OCI-LY1 (cell line): ENCODE measurements at regions not wholly inside any gene's neighbourhood (a gene's known extent, or its start where the extent isn't known, plus 50 kb on each side); places are given as distances from the start of the nearest gene placed in this dataset.

ENCODE experiments used
- H2AFZ ChIP-seq: fragments of 200-600 bp; sonication (generic), shearing (Covaris generic); 2 replicates; pipeline ENCODE4 v1.6.0; 2014; ENCODE audit warnings: antibody characterized with exemption, mild to moderate bottlenecking, low read length
- H3F3A ChIP-seq: fragments of 200-600 bp; sonication (generic), shearing (Covaris generic); 2 replicates; pipeline ENCODE4 v1.6.0; 2014; ENCODE audit warnings: mild to moderate bottlenecking, antibody characterized with exemption, low read length, moderate library complexity; ENCODE audit not compliant: insufficient read depth
- H3K27ac ChIP-seq: fragments of 200-600 bp; sonication (generic); 2 replicates; pipeline ENCODE4 v1.5.1; 2014; ENCODE audit warnings: low read length, mixed run types, mild to moderate bottlenecking, low read depth; ENCODE audit not compliant: poor library complexity, severe bottlenecking
- H3K27me3 ChIP-seq: fragments of 200-600 bp; sonication (generic); 2 replicates; pipeline ENCODE4 v1.6.0; 2014; ENCODE audit warnings: antibody characterized with exemption, mild to moderate bottlenecking, low read length, moderate library complexity; ENCODE audit not compliant: insufficient read depth
- H3K36me3 ChIP-seq: fragments of 200-600 bp; sonication (generic); 2 replicates; pipeline ENCODE4 v1.6.1; 2014; ENCODE audit warnings: mild to moderate bottlenecking, antibody characterized with exemption, low read length, moderate library complexity, mixed read lengths; ENCODE audit not compliant: insufficient read depth
- H3K4me1 ChIP-seq: fragments of 200-600 bp; sonication (generic); 2 replicates; pipeline ENCODE4 v1.5.1; 2014; ENCODE audit warnings: mild to moderate bottlenecking, low read length, moderate library complexity; ENCODE audit not compliant: insufficient read depth, severe bottlenecking
- H3K4me2 ChIP-seq: fragments of 200-600 bp; sonication (generic), shearing (Covaris generic); 2 replicates; pipeline ENCODE4 v1.6.1; 2014; ENCODE audit warnings: low read length
- H3K4me3 ChIP-seq: fragments of 200-600 bp; sonication (generic); 2 replicates; pipeline ENCODE4 v1.5.1; 2014; ENCODE audit warnings: low read length, low read depth, mild to moderate bottlenecking, mixed read lengths; ENCODE audit not compliant: poor library complexity, severe bottlenecking
- H3K79me2 ChIP-seq: fragments of 200-600 bp; shearing (Covaris generic); 2 replicates; pipeline ENCODE4 v1.6.1; 2016; ENCODE audit warnings: mixed run types, low read length, mixed read lengths; ENCODE audit not compliant: insufficient read depth
- H3K9ac ChIP-seq: fragments of 200-600 bp; sonication (generic), shearing (Covaris generic); 2 replicates; pipeline ENCODE4 v1.6.1; 2014; ENCODE audit warnings: mild to moderate bottlenecking, low read length, mixed read lengths
- H3K9me2 ChIP-seq: fragments of 200-600 bp; sonication (generic), shearing (Covaris generic); 2 replicates; pipeline ENCODE4 v1.6.1; 2014; ENCODE audit warnings: low read depth, mild to moderate bottlenecking, low read length, mixed read lengths
- H3K9me3 ChIP-seq: fragments of 200-600 bp; shearing (Covaris generic); 2 replicates; pipeline ENCODE4 v1.6.1; 2014; ENCODE audit warnings: low read length, mixed read lengths
- H4K20me1 ChIP-seq: fragments of 200-600 bp; sonication (generic), shearing (Covaris generic); 2 replicates; pipeline ENCODE4 v1.6.0; 2016; ENCODE audit warnings: mild to moderate bottlenecking, low read length; ENCODE audit not compliant: insufficient read depth
- EZH2 ChIP-seq: fragments of 200-600 bp; sonication (generic), shearing (Covaris generic); IDR thresholded peaks from 2 replicates; pipeline ENCODE4 v1.8.0; 2017; ENCODE audit warnings: borderline replicate concordance, mixed run types, mild to moderate bottlenecking, antibody characterized with exemption, low read length, moderate library complexity, mixed read lengths
- TF ChIP-seq, protein P1 (sequence below): fragments of 200-600 bp; sonication (generic), shearing (Covaris generic); IDR thresholded peaks from 2 replicates; pipeline ENCODE4 v1.5.1; 2017; ENCODE audit warnings: mild to moderate bottlenecking, antibody characterized with exemption, low read length, moderate library complexity, mixed read lengths

DNA sequence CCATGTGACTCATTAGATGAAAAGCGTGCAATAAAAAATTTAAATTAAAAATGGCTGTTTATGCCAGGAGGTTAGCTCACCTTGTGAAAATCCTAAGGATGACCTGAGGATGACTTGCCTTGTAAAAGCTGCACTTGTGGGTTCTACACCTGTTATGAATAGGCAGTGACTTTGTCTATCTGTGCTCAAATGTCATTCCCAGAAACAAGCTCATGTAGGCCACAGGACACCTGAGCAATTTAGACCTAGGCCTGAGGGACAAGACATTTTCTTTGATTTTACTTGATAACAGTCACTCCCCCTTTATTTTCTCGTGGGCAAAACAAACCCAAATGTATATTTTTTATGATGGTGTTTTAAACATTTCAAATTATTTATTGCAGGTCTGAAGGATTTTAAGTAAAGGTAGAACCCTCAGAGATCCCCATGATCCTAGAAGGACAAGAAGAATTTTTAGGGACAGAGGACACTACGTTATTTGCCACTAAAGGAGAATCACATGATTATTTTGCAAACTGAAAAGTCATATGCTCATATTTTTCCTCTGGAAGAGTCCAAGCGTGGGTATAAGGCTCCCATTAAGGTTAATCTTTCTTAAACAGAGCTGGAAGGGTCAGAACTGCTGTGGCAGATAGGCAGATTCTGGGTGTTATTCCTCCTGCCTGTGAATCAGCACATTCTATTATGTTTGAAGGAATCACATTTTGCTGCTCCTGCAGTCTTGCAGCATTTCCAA lies 277.5 kb upstream of the MAN1A1 start:
- Histone ChIP-seq H3F3A (no peaks in the 10 kb centered on the region), H3K4me2 (no peak overlapping the region), H3K79me2 (no peaks in the 10 kb centered on the region), H3K4me3 (no peak overlapping the region), H3K27me3 (no peaks in the 10 kb centered on the region), H3K36me3 (no peaks in the 10 kb centered on the region), H3K27ac (no peak overlapping the region), H3K9me2 (no peaks in the 10 kb centered on the region), H3K9me3 (no peaks in the 10 kb centered on the region), H4K20me1 (no peaks in the 10 kb centered on the region), H3K9ac (no peak overlapping the region), H3K4me1 (no peaks in the 10 kb centered on the region), H2AFZ (no peak overlapping the region)
- no peak for TF ChIP-seq EZH2
- TF ChIP-seq, protein P1, sequence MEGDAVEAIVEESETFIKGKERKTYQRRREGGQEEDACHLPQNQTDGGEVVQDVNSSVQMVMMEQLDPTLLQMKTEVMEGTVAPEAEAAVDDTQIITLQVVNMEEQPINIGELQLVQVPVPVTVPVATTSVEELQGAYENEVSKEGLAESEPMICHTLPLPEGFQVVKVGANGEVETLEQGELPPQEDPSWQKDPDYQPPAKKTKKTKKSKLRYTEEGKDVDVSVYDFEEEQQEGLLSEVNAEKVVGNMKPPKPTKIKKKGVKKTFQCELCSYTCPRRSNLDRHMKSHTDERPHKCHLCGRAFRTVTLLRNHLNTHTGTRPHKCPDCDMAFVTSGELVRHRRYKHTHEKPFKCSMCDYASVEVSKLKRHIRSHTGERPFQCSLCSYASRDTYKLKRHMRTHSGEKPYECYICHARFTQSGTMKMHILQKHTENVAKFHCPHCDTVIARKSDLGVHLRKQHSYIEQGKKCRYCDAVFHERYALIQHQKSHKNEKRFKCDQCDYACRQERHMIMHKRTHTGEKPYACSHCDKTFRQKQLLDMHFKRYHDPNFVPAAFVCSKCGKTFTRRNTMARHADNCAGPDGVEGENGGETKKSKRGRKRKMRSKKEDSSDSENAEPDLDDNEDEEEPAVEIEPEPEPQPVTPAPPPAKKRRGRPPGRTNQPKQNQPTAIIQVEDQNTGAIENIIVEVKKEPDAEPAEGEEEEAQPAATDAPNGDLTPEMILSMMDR: no peak

DNA sequence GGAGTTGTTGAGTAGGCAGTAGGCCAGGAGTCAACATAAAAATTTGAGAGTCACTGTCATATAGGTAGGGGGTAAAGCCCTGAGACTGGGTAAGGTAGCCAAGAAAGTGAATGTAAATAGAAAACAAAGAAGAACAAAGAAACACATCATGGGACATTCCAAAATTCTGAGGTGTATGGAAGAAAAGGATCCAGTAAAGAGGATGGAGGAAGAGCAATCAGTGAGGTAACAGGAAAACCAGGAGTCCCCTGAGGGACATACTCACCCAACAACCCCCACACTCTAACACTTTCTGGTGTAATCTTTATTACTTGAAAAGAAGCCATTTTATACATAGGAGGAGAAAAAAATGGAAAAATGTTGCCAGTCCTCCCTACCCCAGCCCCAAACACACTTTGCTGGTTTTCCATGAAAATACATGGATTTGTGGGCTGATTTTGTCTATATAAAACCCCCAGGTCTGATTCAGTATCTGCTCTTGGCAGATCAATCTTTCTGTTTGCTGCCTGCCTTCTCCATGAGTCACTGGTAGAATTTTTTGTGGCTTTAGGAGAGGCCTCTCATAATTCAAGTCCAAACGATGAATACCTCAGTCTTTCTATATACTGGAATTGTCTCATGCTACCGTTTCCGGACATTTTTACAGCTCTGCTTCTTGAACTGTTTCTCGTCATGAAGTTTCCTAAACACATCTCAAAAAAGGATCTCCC lies 271.4 kb upstream of the MAN1A1 start:
- H3K4me3 ChIP-seq: no peak overlapping the region
- H3F3A ChIP-seq: no peaks in the 10 kb centered on the region
- no peak for TF ChIP-seq EZH2
- TF ChIP-seq, protein P1: no peak
- no peaks in the 10 kb centered on the region for H3K27me3 ChIP-seq
- H3K4me2 ChIP-seq: no peak overlapping the region
- H3K27ac ChIP-seq: no peak overlapping the region
- no peak overlapping the region for H3K9ac ChIP-seq
- H3K4me1 ChIP-seq: no peaks in the 10 kb centered on the region
- no peaks in the 10 kb centered on the region for H3K79me2 ChIP-seq
- H3K9me2 ChIP-seq: no peaks in the 10 kb centered on the region
- H3K9me3 ChIP-seq: no peaks in the 10 kb centered on the region
- no peak overlapping the region for H2AFZ ChIP-seq
- H3K36me3 ChIP-seq: no peaks in the 10 kb centered on the region
- no peaks in the 10 kb centered on the region for H4K20me1 ChIP-seq

DNA sequence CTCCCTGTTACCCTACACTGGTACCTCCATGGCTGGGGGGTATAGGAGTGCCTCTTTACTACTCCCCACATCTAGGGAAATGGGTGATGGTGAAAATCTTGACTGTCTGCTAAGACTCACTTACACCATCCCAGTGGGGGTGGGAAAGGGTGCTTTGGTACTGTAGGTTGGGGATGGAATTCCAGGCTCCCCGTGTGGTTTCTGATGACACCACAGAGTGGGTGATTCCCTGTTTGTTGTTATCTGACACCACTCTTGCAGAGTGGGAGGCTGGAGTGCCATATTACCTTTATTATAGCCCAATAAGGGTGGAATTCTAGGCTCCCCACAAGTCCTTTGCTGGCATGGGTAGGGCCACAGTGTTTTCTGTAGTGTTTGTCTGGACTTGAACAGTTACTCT lies 264.6 kb upstream of the MAN1A1 start:
- no peaks in the 10 kb centered on the region for H4K20me1 ChIP-seq
- no peak for TF ChIP-seq EZH2
- TF ChIP-seq, protein P1: no peak

More for the DNA sequence above, 264.6 kb upstream of the MAN1A1 start:
- H3K4me3 ChIP-seq: no peak overlapping the region
- H3K36me3 ChIP-seq: no peaks in the 10 kb centered on the region
- no peak overlapping the region for H3K9ac ChIP-seq
- no peaks in the 10 kb centered on the region for H3K4me1 ChIP-seq
- H3K79me2 ChIP-seq: no peaks in the 10 kb centered on the region
- H3K27ac ChIP-seq: no peak overlapping the region
- H3K9me3 ChIP-seq: no peaks in the 10 kb centered on the region
- H3F3A ChIP-seq: no peaks in the 10 kb centered on the region
- no peak overlapping the region for H3K4me2 ChIP-seq
- no peak overlapping the region for H2AFZ ChIP-seq
- no peaks in the 10 kb centered on the region for H3K9me2 ChIP-seq
- no peaks in the 10 kb centered on the region for H3K27me3 ChIP-seq
